SW480 (cell line): ENCODE measurements at regions not wholly inside any gene's neighbourhood (a gene's known extent, or its start where the extent isn't known, plus 50 kb on each side); places are given as distances from the start of the nearest gene placed in this dataset.

Source experiments
- DNase-seq: peaks from one replicate; pipeline ENCODE4 v3.0.0-alpha.2; 2016; ENCODE audit warnings: low spot score

DNA sequence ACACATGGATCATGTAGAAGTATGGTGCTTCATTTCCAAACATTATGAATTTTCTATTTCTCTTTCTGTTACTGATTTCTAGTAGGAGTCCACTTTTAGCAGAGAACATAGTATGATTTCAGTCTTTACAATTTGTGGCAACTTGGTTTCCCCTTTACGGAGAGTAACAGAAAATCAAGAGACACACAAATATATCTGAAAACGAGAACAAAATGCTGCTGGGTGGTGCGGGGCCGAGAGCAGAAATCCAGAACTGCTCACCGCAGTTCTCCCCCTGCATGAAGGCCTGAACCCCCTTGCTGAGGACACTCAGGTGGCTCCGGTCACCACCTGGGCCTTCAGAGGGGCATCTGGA lies 94.5 kb upstream of the FMN2 start:
- no peak for DNase-seq

DNA sequence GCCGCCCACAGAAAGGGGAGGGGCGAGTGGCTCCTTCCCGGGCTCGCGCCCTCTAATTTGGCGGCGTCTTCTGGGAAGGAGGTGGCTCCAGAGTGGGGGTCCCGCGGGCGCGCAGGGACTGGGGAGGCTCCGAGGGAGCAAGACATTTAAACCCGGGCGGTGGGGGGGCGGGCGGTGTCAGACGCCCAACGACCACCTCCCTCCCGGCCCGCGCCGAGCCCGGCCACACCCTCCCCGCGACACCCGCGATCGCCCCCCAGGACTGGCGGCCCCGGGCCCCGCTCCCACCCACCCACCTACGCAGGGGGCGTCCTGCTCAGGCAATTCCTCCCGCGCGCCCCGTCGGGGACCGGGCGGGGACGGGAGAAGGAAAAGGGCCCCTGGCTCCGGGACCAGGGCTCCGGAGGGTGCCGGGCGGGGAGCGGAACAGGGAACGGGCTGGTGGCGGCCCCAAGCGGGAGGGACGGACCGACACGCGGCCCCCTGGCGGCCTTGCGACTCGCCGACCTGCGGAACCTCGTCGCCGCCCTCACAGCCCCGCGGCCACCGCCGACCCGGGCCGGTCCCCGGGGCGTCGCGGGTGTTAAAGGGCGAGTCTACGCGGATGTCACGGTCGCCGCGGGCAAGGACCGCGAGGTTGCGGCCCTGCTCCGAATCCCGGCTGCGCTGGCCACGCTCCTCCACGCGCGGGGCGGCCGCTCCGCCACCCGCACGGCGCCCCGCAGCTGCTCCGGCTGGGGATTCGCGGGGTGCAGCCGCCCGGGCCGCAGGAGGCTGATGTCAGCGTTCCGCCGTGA lies 94.0 kb upstream of the FMN2 start:
- DNase-seq, result no peak

DNA sequence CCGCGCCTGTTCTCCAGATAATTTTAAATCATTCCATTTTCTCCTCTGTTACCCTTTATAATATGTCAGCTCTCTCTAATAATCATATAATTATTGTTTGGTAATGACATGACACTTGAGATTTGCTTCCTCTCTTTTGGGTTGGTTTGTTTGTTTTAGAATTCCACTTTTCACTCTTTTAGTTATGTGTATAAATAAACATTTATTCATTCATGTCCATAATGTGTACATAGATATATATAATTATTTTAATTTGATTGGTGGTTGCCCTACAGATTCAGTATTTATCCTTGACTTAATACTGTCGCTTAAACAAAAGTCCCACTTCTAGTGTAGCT lies 93.4 kb upstream of the FMN2 start:
- no peak for DNase-seq

DNA sequence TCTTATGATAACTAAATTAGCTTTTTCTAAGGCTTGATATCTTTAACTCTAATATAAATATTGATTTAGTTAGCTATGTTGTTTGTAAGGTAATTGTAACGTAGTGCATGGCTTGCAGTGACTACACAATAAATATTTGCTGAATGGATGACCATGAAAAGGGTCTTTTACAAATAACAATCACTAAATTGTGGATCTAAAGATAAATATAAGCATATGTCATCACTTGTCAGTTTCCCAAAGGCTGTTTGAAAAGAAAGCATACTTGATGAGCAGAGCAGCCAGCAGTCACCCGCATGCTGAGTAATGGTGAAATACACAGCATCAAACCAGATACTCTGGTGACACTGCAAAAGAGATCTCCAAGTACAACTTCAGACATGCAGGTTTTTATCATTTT lies 92.5 kb upstream of the FMN2 start:
- no peak for DNase-seq

DNA sequence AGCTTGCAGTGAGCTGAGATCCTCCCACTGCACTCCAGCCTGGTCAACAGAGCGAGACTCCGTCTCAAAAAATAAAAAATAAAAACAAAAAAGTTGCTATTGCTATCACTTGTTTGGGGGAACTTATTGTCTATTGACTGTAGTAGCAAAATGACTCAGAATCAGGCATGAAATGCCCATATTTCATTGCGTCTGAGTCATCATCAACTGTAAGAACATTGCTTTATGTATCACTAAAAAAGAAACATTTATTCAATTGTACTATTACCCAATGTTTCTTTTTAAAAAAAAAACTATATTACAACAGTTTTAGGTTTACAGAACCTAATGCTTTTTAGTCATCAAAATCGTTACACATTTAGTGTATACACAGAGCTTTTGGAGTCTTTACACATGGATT lies 91.0 kb upstream of the FMN2 start:
- no peak for DNase-seq

DNA sequence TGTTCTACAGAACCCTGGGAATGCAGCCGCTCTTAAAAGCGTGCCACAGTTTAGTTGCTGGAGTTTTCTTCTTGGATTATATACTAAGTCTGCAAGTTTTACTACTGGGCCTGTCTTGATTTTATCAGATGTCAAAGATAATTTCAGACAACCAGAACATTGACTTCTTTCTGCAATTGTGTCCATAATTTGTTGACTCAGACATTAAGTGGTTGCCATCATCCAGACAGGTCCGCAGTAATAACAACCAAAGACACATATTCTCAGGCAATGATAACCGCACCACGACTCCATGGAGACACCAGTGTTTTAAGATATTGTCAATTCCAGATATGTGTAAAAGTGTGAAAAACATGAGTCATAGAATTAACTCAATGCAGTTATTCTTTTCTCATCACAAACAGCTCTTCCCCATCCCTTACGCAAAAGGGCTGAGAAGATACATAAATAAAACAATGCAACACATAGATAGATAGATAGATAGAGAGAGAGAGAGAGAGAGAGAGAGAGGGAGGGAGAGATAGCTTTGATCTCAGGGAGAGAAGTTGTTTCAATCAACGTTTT lies 90.4 kb upstream of the FMN2 start:
- DNase-seq, result no peak

DNA sequence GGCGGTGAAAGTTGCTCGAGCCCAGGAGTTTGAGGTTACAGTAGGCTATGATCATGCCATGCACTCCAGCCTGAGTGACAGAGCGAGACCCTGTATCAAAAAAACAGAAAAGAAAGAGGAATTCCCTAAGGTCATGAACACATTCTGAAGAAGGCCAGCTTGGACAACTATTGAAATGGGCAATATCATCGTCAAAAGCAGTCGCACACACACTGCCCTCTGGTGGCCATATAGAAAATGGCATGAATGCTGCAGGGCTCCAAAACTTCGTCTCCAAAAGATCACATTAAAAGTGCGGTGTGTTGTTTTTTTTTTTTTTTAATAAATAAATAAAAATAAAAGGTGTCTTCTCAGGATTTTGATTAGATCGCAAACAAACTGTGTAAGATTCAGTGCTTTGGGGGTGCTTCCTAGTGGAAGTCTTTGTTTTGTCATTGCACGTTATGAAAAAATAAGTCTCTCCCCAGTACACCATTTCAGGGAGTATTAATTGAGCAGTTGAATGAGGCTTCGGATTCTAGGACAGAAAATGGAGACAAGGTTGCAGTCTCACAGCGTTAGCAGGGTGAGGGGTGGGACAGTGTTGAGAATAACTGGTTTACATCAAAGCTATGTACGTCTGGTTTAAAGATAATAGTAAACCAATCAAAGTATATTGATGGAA lies 87.5 kb upstream of the FMN2 start:
- no peak for DNase-seq

DNA sequence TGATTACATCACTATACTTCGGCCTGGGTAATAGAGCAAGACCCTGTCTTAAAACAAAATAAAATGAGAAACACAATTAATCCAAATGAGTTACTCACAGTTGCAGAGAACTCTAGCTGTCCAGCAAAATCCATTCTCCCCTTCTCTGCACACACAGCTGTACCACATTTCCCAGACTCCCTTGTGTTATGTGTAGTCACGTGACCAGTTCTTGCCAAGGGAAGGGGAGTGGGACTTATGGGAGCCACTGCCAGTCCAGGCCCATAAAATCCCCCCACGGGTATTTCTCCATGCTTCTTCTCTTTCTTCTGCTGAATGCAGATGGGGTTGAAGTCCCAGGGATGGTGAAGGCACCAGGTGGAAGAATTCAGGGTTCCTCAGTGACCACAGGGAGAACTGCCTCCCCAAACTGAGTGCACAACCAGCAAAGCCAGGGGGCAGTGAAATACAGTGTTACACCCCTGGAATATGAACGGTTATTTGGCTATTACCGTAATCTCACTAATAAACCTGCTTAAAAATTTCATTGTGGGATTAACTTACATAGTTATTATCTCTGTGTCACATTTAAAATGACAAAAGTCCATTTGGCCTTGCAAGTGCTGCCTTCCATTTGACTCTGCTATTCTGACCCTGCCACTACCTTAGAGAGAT lies 85.6 kb upstream of the FMN2 start:
- no peak for DNase-seq

DNA sequence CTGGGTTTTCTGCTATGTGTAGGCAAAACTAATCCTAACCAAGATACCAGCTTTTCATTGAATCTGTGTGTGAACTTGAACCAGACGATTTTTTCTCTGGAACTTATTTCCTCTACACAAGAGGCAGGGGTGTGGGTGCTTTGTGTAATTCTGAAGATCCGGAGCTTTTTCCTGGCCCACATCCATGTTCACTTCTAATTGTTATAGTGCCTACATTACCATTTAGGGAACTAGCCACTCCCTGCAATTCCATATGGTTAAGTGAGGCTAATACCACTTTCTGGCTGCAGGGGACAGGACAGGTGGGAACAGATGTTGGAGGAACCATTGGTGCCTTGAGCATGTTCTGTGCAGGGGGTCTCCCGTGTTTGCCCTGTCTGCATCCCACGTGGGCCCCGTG lies 83.4 kb upstream of the FMN2 start:
- DNase-seq, result no peak

DNA sequence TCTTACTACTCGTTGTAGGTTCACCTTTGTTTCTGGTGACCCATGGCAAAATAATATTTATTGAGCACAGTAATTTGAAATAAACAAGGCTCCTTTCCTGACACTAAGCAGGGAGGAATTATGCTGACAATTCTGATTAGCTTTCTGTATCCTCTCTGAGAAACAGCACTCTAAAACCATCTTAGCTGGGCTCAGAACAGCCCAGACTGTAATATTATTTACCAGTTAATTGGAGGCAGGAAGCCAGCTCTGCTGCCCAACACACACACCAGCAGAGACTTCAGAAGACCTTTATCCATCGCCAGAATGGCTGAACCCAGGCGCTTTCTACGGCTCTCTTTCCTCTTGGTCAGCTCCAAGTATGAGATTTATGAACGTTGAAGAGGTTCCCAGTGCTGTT lies 77.6 kb upstream of the FMN2 start:
- no peak for DNase-seq

DNA sequence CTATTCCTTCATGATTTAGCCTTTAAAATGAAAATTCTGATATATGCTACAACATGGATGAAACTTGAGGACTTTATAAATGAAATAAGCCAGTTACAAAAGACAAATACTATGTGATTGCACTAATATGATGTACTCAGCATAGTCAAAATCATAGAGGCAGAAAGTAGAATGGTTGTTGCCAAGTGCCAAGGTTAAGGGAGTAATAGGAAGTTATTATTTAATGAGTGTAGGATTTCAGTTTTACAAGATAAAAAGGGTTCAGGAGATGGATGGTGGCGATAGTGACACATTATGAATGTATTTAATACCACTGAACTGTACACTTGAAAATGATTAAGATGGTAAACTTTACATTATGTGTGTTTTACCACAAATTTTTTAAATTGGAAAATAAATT lies 73.1 kb upstream of the FMN2 start:
- no peak for DNase-seq

DNA sequence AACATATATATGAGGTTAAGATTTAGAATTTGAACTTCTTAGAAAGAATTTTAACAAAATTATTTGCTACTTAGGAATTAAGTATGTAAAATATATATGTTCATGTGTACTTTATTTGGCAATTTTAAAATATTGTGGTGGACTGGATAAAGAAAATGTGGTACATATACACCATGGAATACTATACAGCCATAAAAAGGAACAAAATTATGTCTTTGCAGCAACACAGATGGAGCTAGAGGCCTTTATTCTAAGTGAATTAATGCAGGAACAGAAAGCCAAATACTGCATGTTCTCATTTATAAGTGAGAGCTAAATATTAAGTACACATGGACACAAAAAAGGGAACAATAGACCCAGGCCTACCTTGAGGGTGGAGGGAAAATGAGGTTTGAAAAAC lies 72.2 kb upstream of the FMN2 start:
- no peak for DNase-seq

DNA sequence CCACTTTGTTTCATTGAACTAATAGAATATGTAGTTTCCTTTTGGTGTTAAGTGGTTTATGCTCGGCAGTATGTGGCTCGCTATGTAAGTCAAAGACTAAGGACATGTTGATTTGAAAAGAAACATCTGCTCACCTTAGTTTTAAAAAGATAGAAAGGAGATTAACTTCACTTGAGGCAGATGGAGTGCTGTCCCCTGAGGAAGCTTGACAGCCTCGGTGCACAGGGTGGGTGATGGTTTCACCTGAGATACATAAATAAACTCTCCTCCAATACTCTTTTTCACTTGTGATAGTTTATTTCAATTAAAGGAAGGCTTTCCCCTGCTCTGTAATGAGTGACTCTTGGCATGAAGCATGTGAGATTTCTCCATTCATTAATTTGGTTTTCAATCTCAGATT lies 70.8 kb upstream of the FMN2 start:
- no peak for DNase-seq

DNA sequence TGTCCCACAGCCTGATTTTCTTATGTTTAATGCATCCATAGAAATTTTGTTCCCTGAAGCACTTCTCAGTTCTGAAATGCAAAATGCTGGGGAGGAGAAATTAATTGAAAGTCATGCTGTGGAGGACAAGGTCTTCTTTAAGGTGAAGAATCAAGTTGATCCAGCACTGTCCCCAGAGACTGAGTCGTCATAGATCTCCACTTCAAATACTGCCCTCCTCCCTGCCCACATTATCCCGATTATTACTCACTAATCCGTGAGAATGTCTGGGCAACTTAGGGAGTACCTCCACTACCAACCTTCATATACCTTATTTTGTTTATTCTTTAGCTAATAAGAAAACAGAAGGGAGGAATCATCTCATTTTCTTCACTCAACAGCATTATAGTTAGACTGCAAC lies 70.0 kb upstream of the FMN2 start:
- DNase-seq, result no peak

DNA sequence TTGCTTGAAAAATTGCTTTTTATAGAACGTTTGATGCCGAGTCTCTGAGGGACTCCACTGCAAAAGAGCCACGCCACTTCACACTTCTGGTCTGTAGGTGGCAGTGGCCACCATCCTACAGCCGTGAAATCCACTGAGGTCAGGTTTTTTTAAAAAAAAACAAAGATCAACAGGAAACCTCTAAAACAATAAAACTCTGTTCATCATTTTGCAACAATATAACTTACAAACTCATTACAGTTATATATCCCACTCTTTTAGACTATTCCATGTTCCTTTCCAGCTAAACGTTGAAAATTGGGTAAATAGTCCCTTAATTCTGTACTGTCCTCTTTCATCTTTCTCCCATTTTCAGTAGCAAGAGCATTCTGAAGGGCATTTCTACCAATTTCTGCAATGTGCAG lies 64.6 kb upstream of the FMN2 start:
- peak; percentile 41 for DNase-seq

DNA sequence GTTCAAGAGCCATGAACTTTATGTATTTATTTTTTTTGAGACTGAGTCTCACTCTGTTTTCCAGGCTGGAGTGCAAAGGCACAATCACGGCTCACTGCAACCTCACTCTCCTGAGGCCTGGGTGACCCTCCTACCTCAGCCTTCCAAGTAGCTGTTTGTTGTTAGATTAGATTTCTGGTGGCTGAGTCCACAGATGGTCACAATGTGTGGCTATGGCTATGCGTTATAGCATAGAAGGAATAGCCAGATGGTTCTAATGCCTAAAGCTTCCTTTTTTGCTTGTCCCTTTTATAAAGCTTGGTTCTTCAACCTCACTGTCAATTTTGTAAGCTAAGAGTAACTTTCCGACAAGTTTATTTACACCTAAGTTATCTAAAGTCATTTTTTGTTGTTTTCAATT lies 62.3 kb upstream of the FMN2 start:
- no peak for DNase-seq

DNA sequence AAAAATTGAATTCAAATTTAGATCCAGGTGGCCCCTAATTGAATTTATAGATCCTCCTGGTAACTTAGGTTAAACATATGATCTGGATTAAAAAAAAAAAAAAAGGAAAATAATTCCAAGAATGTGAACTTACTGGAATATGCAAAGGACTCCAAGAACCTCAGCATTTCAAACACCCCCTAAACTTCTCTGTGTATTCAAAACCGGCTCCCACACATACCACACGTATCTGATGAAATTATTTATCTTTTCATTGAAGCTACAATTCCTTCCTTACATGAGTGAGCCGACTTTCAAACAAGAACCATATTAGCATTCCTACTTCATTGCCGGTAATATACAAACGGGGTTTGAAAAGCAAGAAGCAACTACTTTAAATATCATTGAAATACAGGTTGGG lies 61.4 kb upstream of the FMN2 start:
- no peak for DNase-seq

DNA sequence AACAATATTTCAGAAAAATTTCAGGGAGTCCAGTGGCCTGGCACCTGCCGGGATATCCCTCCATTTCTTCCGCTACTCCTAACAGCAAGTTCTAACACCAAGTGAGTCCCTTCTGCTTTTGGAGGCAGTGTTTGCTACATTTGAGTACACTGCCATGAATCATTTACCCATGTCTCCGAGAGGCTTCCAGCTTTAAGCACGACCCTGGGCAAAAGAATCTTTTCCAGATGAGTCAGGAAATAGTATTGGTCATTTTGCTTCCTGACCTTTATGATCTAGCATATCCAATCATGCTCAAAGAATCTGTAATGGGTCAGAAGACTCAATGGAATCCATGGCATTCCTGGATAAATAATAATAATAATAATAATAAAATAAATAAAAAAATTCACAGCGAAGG lies 60.7 kb upstream of the FMN2 start:
- peak; percentile 46 for DNase-seq

DNA sequence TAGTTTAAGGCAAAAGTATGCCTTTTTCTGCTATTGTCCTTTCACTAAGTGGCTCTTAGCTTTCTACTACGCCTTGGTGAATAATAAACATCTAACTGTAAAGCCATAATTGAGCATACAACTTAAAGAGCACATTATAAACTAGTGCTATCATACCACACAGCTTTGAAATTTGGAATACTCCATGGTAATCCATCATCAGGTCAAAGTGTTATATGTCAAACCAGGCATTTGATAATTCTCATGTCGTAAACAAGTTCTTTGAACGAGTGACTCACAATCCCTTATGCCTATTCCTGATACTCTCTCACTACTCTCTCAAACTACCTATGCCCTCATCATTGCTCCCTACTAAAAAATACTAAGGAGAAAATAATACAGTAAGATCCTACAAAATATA lies 60.3 kb upstream of the FMN2 start:
- DNase-seq, result peak; percentile 28

DNA sequence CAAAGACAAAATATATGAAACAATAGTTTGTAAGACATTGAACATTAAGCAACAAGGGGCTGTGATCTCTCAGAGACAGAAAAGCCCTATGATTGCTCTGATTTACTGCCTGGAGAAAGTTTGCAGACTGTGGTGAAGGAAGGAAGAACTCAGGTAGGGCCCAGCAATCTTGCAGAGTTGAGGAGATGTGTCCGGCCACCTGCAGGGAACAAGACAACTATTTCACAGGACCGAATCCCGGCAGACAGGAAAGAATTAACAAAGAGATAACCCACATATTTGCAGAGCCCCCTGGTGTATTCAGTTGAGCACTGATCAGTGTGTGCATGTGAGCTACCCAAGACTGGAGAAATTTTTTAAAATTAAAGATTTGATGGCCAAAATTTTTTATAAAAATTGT lies 58.3 kb upstream of the FMN2 start:
- DNase-seq, result no peak

DNA sequence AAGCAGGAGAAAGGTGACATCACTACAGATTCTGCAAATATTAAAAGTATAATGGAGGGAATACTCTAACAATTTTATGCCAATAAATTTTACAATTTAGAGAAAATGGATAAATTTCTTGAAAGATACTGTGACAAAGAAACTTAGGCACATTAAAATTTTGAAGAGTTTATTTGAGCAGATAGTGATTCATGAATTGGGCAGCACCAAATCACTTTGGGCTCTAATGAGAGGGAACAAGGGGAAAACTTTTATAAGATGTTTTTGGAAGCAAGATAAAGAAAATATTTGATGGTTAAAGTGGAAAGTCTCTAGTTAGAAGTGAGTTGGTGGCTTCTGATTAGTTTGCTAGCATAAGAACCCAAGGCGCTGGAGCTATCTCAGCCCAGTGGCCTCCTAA lies 55.2 kb upstream of the FMN2 start:
- DNase-seq, result no peak
